WTC11 (cell line): ENCODE measurements at regions not wholly inside any gene's neighbourhood (a gene's known extent, or its start where the extent isn't known, plus 50 kb on each side); places are given as distances from the start of the nearest gene placed in this dataset.

ENCODE experiments used
- AFF4 ChIP-seq: sonication (generic); formaldehyde crosslinking; IDR thresholded peaks from 2 replicates; pipeline ENCODE4 v1.8.1; 2023; ENCODE audit warnings: mild to moderate bottlenecking, missing genetic modification reagents, borderline replicate concordance
- CBFB ChIP-seq: sonication (generic); formaldehyde crosslinking; IDR thresholded peaks from 2 replicates; pipeline ENCODE4 v1.8.1; 2022; ENCODE audit warnings: mild to moderate bottlenecking, low read depth, missing genetic modification reagents
- HMGXB4 ChIP-seq: sonication (generic); formaldehyde crosslinking; IDR thresholded peaks from 2 replicates; pipeline ENCODE4 v1.8.1; 2023; ENCODE audit warnings: mild to moderate bottlenecking, moderate library complexity, missing genetic modification reagents
- SP1 ChIP-seq: sonication (generic); formaldehyde crosslinking; conservative IDR thresholded peaks from 2 replicates; pipeline ENCODE4 v1.8.1; 2022; ENCODE audit warnings: missing genetic modification reagents
- TCF7 ChIP-seq: sonication (generic); formaldehyde crosslinking; IDR thresholded peaks from 2 replicates; pipeline ENCODE4 v1.8.0; 2022; ENCODE audit warnings: mild to moderate bottlenecking, low read depth, missing genetic modification reagents, moderate library complexity
- TEAD4 ChIP-seq: sonication (generic); formaldehyde crosslinking; IDR thresholded peaks from 2 replicates; pipeline ENCODE4 v1.8.0; 2022; ENCODE audit warnings: mild to moderate bottlenecking, missing genetic modification reagents
- ZNF121 ChIP-seq: sonication (generic); formaldehyde crosslinking; IDR thresholded peaks from 2 replicates; pipeline ENCODE4 v1.8.0; 2023; ENCODE audit warnings: missing genetic modification reagents
- ZNF423 ChIP-seq: fragments of 250-450 bp; sonication (Bioruptor Pico); IDR thresholded peaks from 2 replicates; pipeline ENCODE4 v2.1.2; 2022; ENCODE audit warnings: mild to moderate bottlenecking, moderate library complexity
- TF ChIP-seq, protein P1 (sequence below): fragments of 200-600 bp; IDR thresholded peaks from 2 replicates; pipeline ENCODE4 v1.8.0; 2022; ENCODE audit warnings: antibody characterized with exemption
- TF ChIP-seq, protein P2 (sequence below): sonication (generic); formaldehyde crosslinking; IDR thresholded peaks from 2 replicates; pipeline ENCODE4 v1.8.0; 2022; ENCODE audit warnings: mild to moderate bottlenecking, missing genetic modification reagents

- no peak for TF ChIP-seq ZNF121 (CRISPR knock-in tag)
- TF ChIP-seq ZNF423, result no peak
- TF ChIP-seq, protein P1, sequence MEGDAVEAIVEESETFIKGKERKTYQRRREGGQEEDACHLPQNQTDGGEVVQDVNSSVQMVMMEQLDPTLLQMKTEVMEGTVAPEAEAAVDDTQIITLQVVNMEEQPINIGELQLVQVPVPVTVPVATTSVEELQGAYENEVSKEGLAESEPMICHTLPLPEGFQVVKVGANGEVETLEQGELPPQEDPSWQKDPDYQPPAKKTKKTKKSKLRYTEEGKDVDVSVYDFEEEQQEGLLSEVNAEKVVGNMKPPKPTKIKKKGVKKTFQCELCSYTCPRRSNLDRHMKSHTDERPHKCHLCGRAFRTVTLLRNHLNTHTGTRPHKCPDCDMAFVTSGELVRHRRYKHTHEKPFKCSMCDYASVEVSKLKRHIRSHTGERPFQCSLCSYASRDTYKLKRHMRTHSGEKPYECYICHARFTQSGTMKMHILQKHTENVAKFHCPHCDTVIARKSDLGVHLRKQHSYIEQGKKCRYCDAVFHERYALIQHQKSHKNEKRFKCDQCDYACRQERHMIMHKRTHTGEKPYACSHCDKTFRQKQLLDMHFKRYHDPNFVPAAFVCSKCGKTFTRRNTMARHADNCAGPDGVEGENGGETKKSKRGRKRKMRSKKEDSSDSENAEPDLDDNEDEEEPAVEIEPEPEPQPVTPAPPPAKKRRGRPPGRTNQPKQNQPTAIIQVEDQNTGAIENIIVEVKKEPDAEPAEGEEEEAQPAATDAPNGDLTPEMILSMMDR, result no peak
- TF ChIP-seq, protein P2, sequence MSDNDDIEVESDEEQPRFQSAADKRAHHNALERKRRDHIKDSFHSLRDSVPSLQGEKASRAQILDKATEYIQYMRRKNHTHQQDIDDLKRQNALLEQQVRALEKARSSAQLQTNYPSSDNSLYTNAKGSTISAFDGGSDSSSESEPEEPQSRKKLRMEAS, result no peak
- TF ChIP-seq HMGXB4 (CRISPR knock-in tag), result no peak
- no peak for TF ChIP-seq AFF4 (CRISPR knock-in tag)
- TF ChIP-seq SP1, result no peak
- no peak for TF ChIP-seq TEAD4 (CRISPR knock-in tag)
- TF ChIP-seq TCF7, result no peak
- TF ChIP-seq CBFB (CRISPR knock-in tag), result no peak
Measured at GRCh38 chr18:40754477-40754876, 1200.6 kb upstream of the PIK3C3 start.
